PC-9 (cell line): ENCODE measurements at regions not wholly inside any gene's neighbourhood (a gene's known extent, or its start where the extent isn't known, plus 50 kb on each side); places are given as distances from the start of the nearest gene placed in this dataset.

Source experiments
- BruUV-seq: library from RNA; stranded (reverse); fragments of 400-500 nt; replicated peaks from 2 replicates; lab custom pipeline; 2021; lab: Mats Ljungman, UMichigan
- CTCF ChIA-PET: fragments of 300-600 bp; sonication (Branson Sonifier 250); formaldehyde crosslinking; loops from one replicate; lab custom pipeline; 2022; ENCODE audit warnings: antibody characterized with exemption; lab: Charles Lee
- POLR2A ChIA-PET: fragments of 300-600 bp; sonication (Branson Sonifier 250); formaldehyde crosslinking; loops from one replicate; lab custom pipeline; 2022; ENCODE audit warnings: antibody characterized with exemption; ENCODE audit not compliant: unreplicated experiment; lab: Charles Lee
- DNase-seq, 2 experiments: peaks; one replicate each; pipeline versions ENCODE4 v3.0.0 to v3.0.0-alpha.2; 2015 to 2022; ENCODE audit warnings: mixed read lengths in 1 of 2
- H2AFZ ChIP-seq: fragments of 200-600 bp; sonication (generic); 2 replicates; pipeline ENCODE4 v1.8.1; 2017; ENCODE audit warnings: antibody characterized with exemption
- H3F3A ChIP-seq: fragments of 200-600 bp; sonication (generic); 2 replicates; pipeline ENCODE4 v1.8.1; 2017; ENCODE audit warnings: antibody characterized with exemption, mild to moderate bottlenecking, low read depth; ENCODE audit not compliant: insufficient read depth
- H3K27ac ChIP-seq: fragments of 200-600 bp; sonication (generic); 2 replicates; pipeline ENCODE4 v1.6.1; 2016; ENCODE audit warnings: mixed run types
- H3K27me3 ChIP-seq: fragments of 200-600 bp; sonication (generic); 2 replicates; pipeline ENCODE4 v1.6.1; 2016; ENCODE audit warnings: low read depth, mixed run types; ENCODE audit not compliant: insufficient read depth
- H3K36me3 ChIP-seq: fragments of 200-600 bp; sonication (generic); 2 replicates; pipeline ENCODE4 v1.6.1; 2016; ENCODE audit warnings: low read depth, mixed run types
- H3K4me1 ChIP-seq: fragments of 200-600 bp; sonication (generic); replicated peaks from 2 replicates; pipeline ENCODE4 v1.6.1; 2016; ENCODE audit warnings: mixed run types; ENCODE audit not compliant: insufficient read depth
- H3K4me2 ChIP-seq: fragments of 200-600 bp; sonication (generic); 2 replicates; pipeline ENCODE4 v1.6.1; 2017; ENCODE audit warnings: mixed run types
- H3K4me3 ChIP-seq: fragments of 200-600 bp; sonication (generic); 2 replicates; pipeline ENCODE4 v1.6.1; 2016; ENCODE audit warnings: mixed run types
- H3K79me2 ChIP-seq: fragments of 200-600 bp; sonication (generic); 2 replicates; pipeline ENCODE4 v1.6.1; 2017; ENCODE audit warnings: low read depth, mixed run types
- H3K9me2 ChIP-seq: fragments of 200-600 bp; sonication (generic); 2 replicates; pipeline ENCODE4 v1.8.1; 2017; ENCODE audit warnings: mild to moderate bottlenecking; ENCODE audit not compliant: insufficient read depth
- H3K9me3 ChIP-seq: fragments of 200-600 bp; sonication (generic); 2 replicates; pipeline ENCODE4 v1.8.1; 2016; ENCODE audit warnings: low read depth; ENCODE audit not compliant: insufficient read depth
- H4K20me1 ChIP-seq: fragments of 200-600 bp; sonication (generic); 2 replicates; pipeline ENCODE4 v1.8.1; 2017; ENCODE audit not compliant: insufficient read depth
- EZH2 ChIP-seq: fragments of 200-600 bp; sonication (generic); IDR thresholded peaks from 2 replicates; pipeline ENCODE4 v1.8.0; 2017; ENCODE audit warnings: antibody characterized with exemption, low read depth
- intact Hi-C: fragments of 100-400 bp; cut with micrococcal nuclease; formaldehyde crosslinking; loops from one replicate; pipeline ENCODE4 v1.10.0; 2022; ENCODE audit not compliant: unreplicated experiment
- TF ChIP-seq, protein P1 (sequence below): fragments of 200-600 bp; sonication (generic); conservative IDR thresholded peaks from 2 replicates; pipeline ENCODE4 v1.6.1; 2017; ENCODE audit warnings: mixed run types, antibody characterized with exemption, mild to moderate bottlenecking, moderate library complexity

DNA sequence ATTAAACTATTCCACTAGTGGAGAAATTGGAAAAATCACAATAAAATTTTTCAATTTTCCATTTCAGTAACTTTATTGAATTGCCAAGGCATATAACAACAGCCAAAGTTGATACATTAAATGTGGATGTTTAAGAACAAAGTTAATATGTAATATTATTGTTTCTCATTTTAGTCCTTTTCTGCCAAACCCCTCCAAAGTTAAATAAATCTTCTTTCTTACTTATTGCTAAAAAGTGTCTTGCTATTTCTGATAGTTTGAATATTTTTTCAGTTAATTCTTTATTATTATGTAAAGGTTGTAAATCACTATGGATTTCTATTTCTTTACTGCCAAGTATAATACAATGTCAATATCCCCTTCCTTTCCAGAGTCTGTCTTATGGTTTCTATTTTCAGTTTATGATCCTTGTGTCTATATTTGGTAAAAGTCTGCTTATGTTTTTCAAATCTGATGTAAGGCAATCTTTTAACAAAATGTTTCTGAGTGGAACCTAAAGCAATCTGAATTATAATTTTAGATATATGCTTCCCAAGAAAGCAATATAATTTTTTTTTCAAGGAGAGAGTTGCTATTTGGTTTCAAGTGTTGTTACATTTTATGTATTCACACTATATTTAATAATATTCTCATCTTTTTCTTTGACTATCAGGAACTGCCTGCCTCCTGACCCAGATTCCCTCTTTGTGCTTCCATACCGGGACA lies 80.3 kb upstream of the RHOBTB1 start:
- BruUV-seq, result no TSS peak
- intact Hi-C loops, result loop anchor here (10.0 kb wide), 1 partner anchor 110 kb away; no protein-coding TSS in a partner anchor
- Histone ChIP-seq H3K36me3 (no peaks in the 10 kb centered on the region), H3K27me3 (no peaks in the 10 kb centered on the region), H3F3A (no peaks in the 10 kb centered on the region), H3K9me3 (no peaks in the 10 kb centered on the region), H4K20me1 (no peaks in the 10 kb centered on the region), H3K79me2 (no peaks in the 10 kb centered on the region), H2AFZ (no peak overlapping the region), H3K4me2 (no peak overlapping the region), H3K9me2 (no peaks in the 10 kb centered on the region), H3K4me1 (no peaks in the 10 kb centered on the region), H3K27ac (no peak overlapping the region), H3K4me3 (no peak overlapping the region)
- CTCF ChIA-PET, result interaction anchor here (0.6 kb wide), 1 partner anchor 144 kb away, joined by 3 read pairs; no protein-coding TSS in a partner anchor
- no peak for DNase-seq
- TF ChIP-seq, protein P1, sequence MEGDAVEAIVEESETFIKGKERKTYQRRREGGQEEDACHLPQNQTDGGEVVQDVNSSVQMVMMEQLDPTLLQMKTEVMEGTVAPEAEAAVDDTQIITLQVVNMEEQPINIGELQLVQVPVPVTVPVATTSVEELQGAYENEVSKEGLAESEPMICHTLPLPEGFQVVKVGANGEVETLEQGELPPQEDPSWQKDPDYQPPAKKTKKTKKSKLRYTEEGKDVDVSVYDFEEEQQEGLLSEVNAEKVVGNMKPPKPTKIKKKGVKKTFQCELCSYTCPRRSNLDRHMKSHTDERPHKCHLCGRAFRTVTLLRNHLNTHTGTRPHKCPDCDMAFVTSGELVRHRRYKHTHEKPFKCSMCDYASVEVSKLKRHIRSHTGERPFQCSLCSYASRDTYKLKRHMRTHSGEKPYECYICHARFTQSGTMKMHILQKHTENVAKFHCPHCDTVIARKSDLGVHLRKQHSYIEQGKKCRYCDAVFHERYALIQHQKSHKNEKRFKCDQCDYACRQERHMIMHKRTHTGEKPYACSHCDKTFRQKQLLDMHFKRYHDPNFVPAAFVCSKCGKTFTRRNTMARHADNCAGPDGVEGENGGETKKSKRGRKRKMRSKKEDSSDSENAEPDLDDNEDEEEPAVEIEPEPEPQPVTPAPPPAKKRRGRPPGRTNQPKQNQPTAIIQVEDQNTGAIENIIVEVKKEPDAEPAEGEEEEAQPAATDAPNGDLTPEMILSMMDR, result no peak
- TF ChIP-seq EZH2, result no peak
- POLR2A ChIA-PET, result no interaction called here

DNA sequence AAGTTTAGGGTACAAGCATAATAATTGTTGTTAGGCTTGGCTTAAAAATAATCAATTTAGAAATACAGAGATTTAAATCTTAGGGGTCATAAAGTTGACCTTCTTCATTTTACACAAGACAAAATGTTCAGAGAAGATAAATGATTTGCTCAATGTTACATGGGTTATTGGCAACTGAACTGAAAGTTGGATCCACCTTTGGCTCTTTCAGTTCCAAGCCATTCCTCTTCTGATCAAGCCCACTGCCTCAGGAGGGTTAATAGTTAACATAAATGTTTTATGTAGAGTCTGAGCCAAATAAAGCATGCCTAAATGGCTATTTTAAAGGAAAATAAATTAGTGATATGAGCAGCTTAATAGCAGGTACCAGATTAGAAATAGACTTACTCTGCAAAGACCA lies 79.1 kb upstream of the RHOBTB1 start:
- no peak for TF ChIP-seq EZH2
- H3K79me2 ChIP-seq, result no peaks in the 10 kb centered on the region
- DNase-seq, result no peak
- H3K36me3 ChIP-seq, result no peaks in the 10 kb centered on the region
- H3K9me2 ChIP-seq, result no peaks in the 10 kb centered on the region
- no peak overlapping the region for H2AFZ ChIP-seq
- no TSS peak for BruUV-seq
- H3K27ac ChIP-seq, result no peak overlapping the region
- no peaks in the 10 kb centered on the region for H3F3A ChIP-seq
- intact Hi-C loops, result loop anchor here (10.0 kb wide), 1 partner anchor 112 kb away; no protein-coding TSS in a partner anchor
- H4K20me1 ChIP-seq, result no peaks in the 10 kb centered on the region
- ChIA-PET CTCF (interaction anchor here (0.5 kb wide), 1 partner anchor 805 kb away, joined by 3 read pairs; no protein-coding TSS in a partner anchor), POLR2A (interaction anchor here (0.7 kb wide), 2 partner anchors 16 to 110 kb away, joined by 4 to 11 read pairs; no protein-coding TSS in a partner anchor)
- no peaks in the 10 kb centered on the region for H3K27me3 ChIP-seq
- no peak overlapping the region for H3K4me3 ChIP-seq
- H3K9me3 ChIP-seq, result no peaks in the 10 kb centered on the region
- no peaks in the 10 kb centered on the region for H3K4me1 ChIP-seq
- H3K4me2 ChIP-seq, result no peak overlapping the region

DNA sequence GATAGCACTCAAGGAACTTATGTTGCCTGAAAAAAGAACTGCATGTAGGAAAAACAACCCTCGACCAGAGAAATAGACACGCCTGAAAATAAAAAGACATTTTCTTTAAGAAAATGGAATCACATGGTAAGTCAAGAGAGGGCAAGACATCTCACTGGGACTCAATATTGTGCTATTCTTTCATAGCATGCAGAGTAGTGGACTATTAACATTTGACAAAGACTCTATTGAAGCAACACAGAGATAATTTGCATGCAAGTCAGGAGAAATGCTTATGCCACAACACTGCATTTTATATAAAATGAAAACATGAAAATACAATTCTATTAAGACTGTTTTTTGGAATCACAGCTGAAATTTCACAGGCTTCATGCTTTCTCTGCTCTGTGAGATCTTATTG lies 77.9 kb upstream of the RHOBTB1 start:
- H4K20me1 ChIP-seq, result no peaks in the 10 kb centered on the region
- BruUV-seq, result no TSS peak
- H3K27ac ChIP-seq, result no peak overlapping the region
- H3K4me1 ChIP-seq, result no peaks in the 10 kb centered on the region
- H3K27me3 ChIP-seq, result no peaks in the 10 kb centered on the region
- ChIA-PET POLR2A (no interaction called here), CTCF (no interaction called here)
- H2AFZ ChIP-seq, result no peak overlapping the region
- DNase-seq, result no peak
- H3K79me2 ChIP-seq, result no peaks in the 10 kb centered on the region
- H3K9me3 ChIP-seq, result no peaks in the 10 kb centered on the region
- H3K4me3 ChIP-seq, result no peak overlapping the region
- H3F3A ChIP-seq, result no peaks in the 10 kb centered on the region
- no peak for TF ChIP-seq EZH2
- TF ChIP-seq, protein P1, result no peak
- H3K9me2 ChIP-seq, result no peaks in the 10 kb centered on the region
- H3K36me3 ChIP-seq, result no peaks in the 10 kb centered on the region
- intact Hi-C loops, result loop anchor here (10.0 kb wide), 1 partner anchor 113 kb away; no protein-coding TSS in a partner anchor
- H3K4me2 ChIP-seq, result no peak overlapping the region
